A673 (cell line): ENCODE measurements at regions not wholly inside any gene's neighbourhood (a gene's known extent, or its start where the extent isn't known, plus 50 kb on each side); places are given as distances from the start of the nearest gene placed in this dataset.
A peak's percentile ranks its signal among the peaks of the same experiment; 100 is the strongest.

Experiments used
- BruUV-seq: library from RNA; stranded (reverse); fragments of 400-500 nt; replicated peaks from 2 replicates; lab custom pipeline; 2021; lab: Mats Ljungman, UMichigan
- CTCF ChIA-PET: fragments of 300-600 bp; sonication (Branson Sonifier 250); formaldehyde crosslinking; loops from one replicate; lab custom pipeline; 2022; ENCODE audit warnings: antibody characterized with exemption; lab: Charles Lee
- POLR2A ChIA-PET: fragments of 300-600 bp; sonication (Branson Sonifier 250); formaldehyde crosslinking; loops from one replicate; lab custom pipeline; 2022; ENCODE audit warnings: antibody characterized with exemption; ENCODE audit not compliant: low non-redundant PET; lab: Charles Lee
- DNase-seq: peaks from one replicate; pipeline ENCODE4 v3.0.0-alpha.2; 2015; ENCODE audit warnings: low spot score
- H3K27ac ChIP-seq: fragments of 200-600 bp; sonication (generic); 2 replicates; pipeline ENCODE4 v1.5.1; 2016; ENCODE audit warnings: mixed run types, low read depth, mild to moderate bottlenecking, mixed read lengths, antibody characterized with exemption, low read length; ENCODE audit not compliant: poor library complexity, severe bottlenecking
- H3K27me3 ChIP-seq: fragments of 200-600 bp; sonication (generic); replicated peaks from 2 replicates; pipeline ENCODE4 v1.6.1; 2017; ENCODE audit warnings: mixed run types, low read depth, mild to moderate bottlenecking, mixed read lengths, antibody characterized with exemption, low read length; ENCODE audit not compliant: insufficient read depth, poor library complexity
- H3K36me3 ChIP-seq: fragments of 200-600 bp; sonication (generic); 2 replicates; pipeline ENCODE4 v1.6.1; 2016; ENCODE audit warnings: mixed run types, mild to moderate bottlenecking, mixed read lengths, antibody characterized with exemption, low read length; ENCODE audit not compliant: insufficient read depth, poor library complexity, severe bottlenecking
- H3K4me1 ChIP-seq: fragments of 200-600 bp; sonication (generic); 2 replicates; pipeline ENCODE4 v1.6.1; 2017; ENCODE audit warnings: mixed run types, mild to moderate bottlenecking, mixed read lengths, antibody characterized with exemption, low read length; ENCODE audit not compliant: insufficient read depth, poor library complexity, severe bottlenecking
- H3K4me3 ChIP-seq: fragments of 200-600 bp; sonication (generic); 2 replicates; pipeline ENCODE4 v1.5.1; 2016; ENCODE audit warnings: low read depth, mixed run types, mild to moderate bottlenecking, mixed read lengths, low read length; ENCODE audit not compliant: poor library complexity, severe bottlenecking
- H3K9me3 ChIP-seq: fragments of 200-600 bp; sonication (generic); 2 replicates; pipeline ENCODE4 v1.6.1; 2016; ENCODE audit warnings: mixed run types, low read depth, mild to moderate bottlenecking, mixed read lengths, antibody characterized with exemption, low read length; ENCODE audit not compliant: poor library complexity, severe bottlenecking
- CTCF ChIP-seq: fragments of 300-800, 200-600 bp; sonication (generic); conservative IDR thresholded peaks from 2 replicates; pipeline ENCODE4 v1.5.1; 2017; ENCODE audit warnings: low read depth, mild to moderate bottlenecking, antibody characterized with exemption, low read length, moderate library complexity, mixed read lengths
- EZH2 ChIP-seq: fragments of 200-600 bp; sonication (generic); IDR thresholded peaks from 2 replicates; pipeline ENCODE4 v1.6.1; 2017; ENCODE audit warnings: borderline replicate concordance, low read depth, mild to moderate bottlenecking, mixed read lengths, antibody characterized with exemption, low read length; ENCODE audit not compliant: poor library complexity, severe bottlenecking
- intact Hi-C: fragments of 100-400 bp; cut with micrococcal nuclease; formaldehyde crosslinking; loops from one replicate; pipeline ENCODE4 v1.10.0; 2022; ENCODE audit not compliant: unreplicated experiment

- BruUV-seq, result no TSS peak
Observed at GRCh38 chr11:36809303-36809702, 211.3 kb upstream of the RAG2 start.

GRCh38 chr11:36807871-36808270 is 209.8 kb upstream of the RAG2 start:
- ChIA-PET POLR2A (no interaction called here), CTCF (interaction anchor here (0.6 kb wide), 1 partner anchor 73 kb away, joined by 3 read pairs; no protein-coding TSS in a partner anchor)
- intact Hi-C loops, result no loop called here
- Histone ChIP-seq H3K4me1 (peaks cover 7% of the 10 kb centered on the region), H3K27me3 (no peaks in the 10 kb centered on the region), H3K27ac (no peak overlapping the region), H3K36me3 (no peaks in the 10 kb centered on the region), H3K9me3 (no peaks in the 10 kb centered on the region), H3K4me3 (no peak overlapping the region)
- no peak for DNase-seq
- BruUV-seq, result no TSS peak
- TF ChIP-seq CTCF (no peak), EZH2 (no peak)

More at GRCh38 chr11:36809303-36809702, 211.3 kb upstream of the RAG2 start:
- Histone ChIP-seq H3K4me3 (no peak overlapping the region), H3K27ac (no peak overlapping the region), H3K27me3 (no peaks in the 10 kb centered on the region), H3K36me3 (no peaks in the 10 kb centered on the region), H3K9me3 (no peaks in the 10 kb centered on the region), H3K4me1 (no peaks in the 10 kb centered on the region)
- intact Hi-C loops, result no loop called here
- DNase-seq, result no peak
- TF ChIP-seq EZH2, result no peak
- TF ChIP-seq CTCF, result no peak
- CTCF ChIA-PET, result no interaction called here
- POLR2A ChIA-PET, result no interaction called here

- no peaks in the 10 kb centered on the region for H3K27me3 ChIP-seq
- ChIA-PET POLR2A (interaction anchor here (0.6 kb wide), 2 partner anchors 24 to 759 kb away, joined by 3 read pairs; no protein-coding TSS in a partner anchor), CTCF (no interaction called here)
- no peak for TF ChIP-seq CTCF
- TF ChIP-seq EZH2, result no peak
- peaks cover 13% of the 10 kb centered on the region for H3K4me1 ChIP-seq
- H3K36me3 ChIP-seq, result no peaks in the 10 kb centered on the region
- peak overlapping the region; percentile 2 for H3K27ac ChIP-seq
- H3K4me3 ChIP-seq, result no peak overlapping the region
- DNase-seq, result no peak
- H3K9me3 ChIP-seq, result no peaks in the 10 kb centered on the region
- no TSS peak for BruUV-seq
- intact Hi-C loops, result no loop called here
Observed at GRCh38 chr11:36803084-36803483, 205.0 kb upstream of the RAG2 start.
